ENCODE measurements at regions not wholly inside any gene's neighbourhood (a gene's known extent, or its start where the extent isn't known, plus 50 kb on each side); places are given as distances from the start of the nearest gene placed in this dataset.

GRCh38 chr1:110283677-110284076, 55.5 kb upstream of the RBM15 start:
- TF ChIP-seq CTCF (IDR thresholded peaks at IDR 0.05; ENCODE audit: low read length), result no peak
- TF ChIP-seq EZH2 (IDR thresholded peaks at IDR 0.05; ENCODE audit: borderline replicate concordance, low read length), result no peak

Measured in OCI-LY1 (cell line).